HG02981 (cell line): ENCODE measurements at regions not wholly inside any gene's neighbourhood (a gene's known extent, or its start where the extent isn't known, plus 50 kb on each side); places are given as distances from the start of the nearest gene placed in this dataset.
"Not testable (repeated sequence)": the region's sequence is repeated elsewhere in the genome, so short reads cannot be mapped to it uniquely, and the experiment has no call there.

Source experiments
- ATAC-seq: cut with Tn5 transposase; IDR thresholded peaks from one replicate; pipeline ENCODE4 v1.9.1; 2021; ENCODE audit warnings: mild to moderate bottlenecking, moderate library complexity; ENCODE audit not compliant: unreplicated experiment

DNA sequence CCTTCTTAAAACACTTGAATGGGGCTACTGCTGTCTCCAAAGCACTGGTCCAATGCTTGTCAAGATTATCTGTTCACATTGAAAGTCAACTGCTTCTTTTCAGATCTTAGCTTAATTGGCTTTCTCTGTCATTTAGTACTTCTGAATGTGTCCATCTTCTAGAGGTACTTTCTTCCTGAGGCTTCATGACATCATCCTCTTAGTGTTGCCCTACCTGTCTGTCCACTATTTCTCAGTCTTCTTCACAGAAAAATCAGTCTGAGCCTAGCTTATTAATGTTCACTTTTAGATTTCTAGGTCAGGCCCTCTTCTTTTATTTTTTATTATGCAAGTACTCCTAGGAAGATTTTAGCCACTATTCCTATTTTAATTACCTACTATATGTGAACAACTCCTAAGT, 899.9 kb downstream of the DTWD2 start:
- ATAC-seq = no peak

GRCh38 chr5:118076490-118076889, 911.9 kb downstream of the DTWD2 start:
- ATAC-seq = no peak

- ATAC-seq = no peak
Measured at GRCh38 chr5:118070041-118070440, 918.3 kb downstream of the DTWD2 start.

GRCh38 chr5:118069452-118069851, 918.9 kb downstream of the DTWD2 start:
- no peak for ATAC-seq

- no peak for ATAC-seq
Measured at GRCh38 chr5:118068886-118069285, 919.5 kb downstream of the DTWD2 start.

- ATAC-seq = not testable (repeated sequence)
Measured at GRCh38 chr5:118063836-118064235, 924.5 kb downstream of the DTWD2 start.

DNA sequence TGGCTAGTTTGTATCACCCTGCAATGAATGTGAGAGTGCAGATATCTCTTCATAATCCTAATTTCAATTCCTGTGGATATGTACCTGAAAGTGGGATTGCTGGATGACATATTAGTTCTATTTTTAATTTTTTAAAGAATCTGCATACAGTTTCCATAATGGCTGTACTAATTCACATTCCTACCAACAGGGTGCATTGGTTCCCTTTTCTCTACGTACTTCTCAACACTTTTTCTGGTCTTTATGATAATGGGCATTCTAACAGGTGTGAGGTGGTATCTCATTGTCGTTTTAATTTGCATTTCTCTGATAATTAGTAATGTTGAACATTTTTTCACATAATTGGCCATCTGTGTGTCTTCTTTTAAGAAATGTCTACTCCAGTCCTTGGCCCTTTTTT, 927.5 kb downstream of the DTWD2 start:
- ATAC-seq = no peak

DNA sequence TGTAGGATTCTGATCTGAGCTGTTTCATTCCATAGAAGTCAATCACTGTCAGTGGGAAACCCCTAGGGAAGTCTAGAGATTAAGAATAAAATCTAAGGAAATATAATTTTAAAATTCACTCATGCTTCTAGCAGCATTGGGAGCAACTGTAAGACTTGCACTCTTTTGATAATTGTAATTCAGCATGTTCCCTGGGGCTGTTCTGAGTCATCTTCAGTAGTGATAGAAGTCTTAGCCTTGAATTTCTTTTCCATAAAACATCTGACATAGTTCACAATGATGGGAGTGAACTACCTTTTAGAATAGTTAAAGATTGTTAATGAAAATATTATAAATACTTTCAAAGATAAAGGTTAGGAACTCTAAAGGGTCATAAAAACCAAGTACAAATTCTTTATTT, 935.8 kb downstream of the DTWD2 start:
- no peak for ATAC-seq

GRCh38 chr5:118044169-118044568, 944.2 kb downstream of the DTWD2 start:
- no peak for ATAC-seq

DNA sequence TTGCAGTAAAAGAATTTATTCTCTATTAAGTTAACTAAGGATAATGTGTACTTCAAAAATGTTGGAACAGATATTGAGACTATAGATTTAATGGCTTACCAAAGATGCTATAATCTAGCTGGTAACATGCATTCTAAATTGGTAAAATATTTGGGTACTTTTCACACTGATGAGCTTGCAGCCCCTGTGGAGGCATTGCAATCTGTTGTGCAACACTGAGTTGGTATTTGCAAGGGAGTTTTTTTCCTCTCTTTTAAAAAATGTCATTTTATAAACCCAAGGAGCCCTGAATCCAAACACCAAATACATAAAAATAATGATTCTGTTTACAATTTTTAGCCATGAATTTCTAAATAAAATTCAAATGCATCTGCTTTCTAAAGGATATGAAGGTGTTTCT, 944.8 kb downstream of the DTWD2 start:
- no peak for ATAC-seq

GRCh38 chr5:118042076-118042475, 946.3 kb downstream of the DTWD2 start:
- no peak for ATAC-seq

DNA sequence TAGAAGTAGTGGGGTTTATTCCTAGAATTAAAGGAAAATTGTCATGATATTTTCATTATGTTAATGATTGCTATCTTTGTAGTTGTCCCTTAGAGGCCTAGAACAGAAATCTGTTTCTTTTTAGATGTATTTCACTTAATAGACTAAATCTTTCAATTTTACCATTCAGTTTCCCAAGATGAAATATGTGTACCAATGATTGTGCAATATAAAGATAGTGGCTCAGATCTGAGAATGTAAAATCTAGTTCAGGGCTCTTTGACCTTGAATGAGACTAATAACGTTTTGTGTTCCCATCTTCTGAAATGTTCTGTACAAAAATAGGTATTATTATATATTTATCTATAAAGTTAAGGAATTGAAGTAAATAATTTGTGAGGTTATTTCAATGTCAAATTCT, 947.9 kb downstream of the DTWD2 start:
- no peak for ATAC-seq

DNA sequence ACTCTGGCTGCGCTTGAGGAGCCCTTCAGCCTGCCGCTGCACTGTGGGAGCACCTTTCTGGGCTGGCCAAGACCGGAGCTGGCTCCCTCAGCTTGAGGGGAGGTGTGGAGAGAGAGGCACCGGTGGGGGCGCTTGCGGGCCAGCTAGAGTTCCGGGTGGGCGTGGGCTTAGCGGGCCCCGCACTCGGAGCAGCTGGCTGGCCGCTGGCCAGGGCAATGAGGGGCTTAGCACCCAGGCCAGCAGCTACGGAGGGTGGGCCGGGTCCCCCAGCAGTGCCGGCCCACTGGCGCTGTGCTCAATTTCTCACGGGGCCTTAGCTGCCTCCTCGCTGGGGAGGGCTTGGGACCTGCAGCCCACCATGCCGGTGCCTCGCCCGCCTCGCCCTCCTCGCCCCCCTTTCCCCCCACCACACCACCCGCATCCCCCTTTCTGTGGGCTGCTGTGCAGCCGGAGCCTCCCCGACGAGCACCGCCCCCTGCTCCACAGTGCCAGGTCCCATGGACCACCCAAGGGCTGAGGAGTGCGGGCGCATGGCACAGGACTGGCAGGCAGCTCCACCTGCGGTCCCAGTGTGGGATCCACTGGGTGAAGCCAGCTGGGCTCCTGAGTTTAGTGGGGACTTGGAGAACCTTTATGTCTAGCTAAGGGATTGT, 954.5 kb downstream of the DTWD2 start:
- no peak for ATAC-seq

DNA sequence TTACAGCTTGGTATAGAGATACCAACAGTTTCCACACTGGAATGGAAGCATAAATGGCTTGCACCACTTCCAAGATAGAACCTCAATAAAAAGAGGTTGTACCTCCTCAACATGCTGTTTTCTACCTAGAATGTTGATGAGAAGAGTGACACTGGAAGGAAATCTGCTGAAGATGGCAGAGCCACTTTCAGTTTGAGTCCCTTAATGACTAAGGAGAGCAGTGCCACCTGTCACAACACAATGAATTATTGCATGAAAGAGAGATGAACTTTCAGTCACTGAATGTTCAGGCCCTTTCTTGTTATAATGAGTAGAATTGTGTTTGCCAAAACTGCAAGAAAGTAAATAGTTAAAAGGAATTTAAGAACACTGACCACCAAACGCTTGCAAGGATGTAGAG, 958.5 kb downstream of the DTWD2 start:
- ATAC-seq = no peak

- ATAC-seq = no peak
Measured at GRCh38 chr5:118022062-118022461, 966.3 kb downstream of the DTWD2 start.

- no peak for ATAC-seq
Measured at GRCh38 chr5:118017536-118017935, 970.8 kb downstream of the DTWD2 start.

- ATAC-seq = no peak
Measured at GRCh38 chr5:118016396-118016795, 972.0 kb downstream of the DTWD2 start.

GRCh38 chr5:118015511-118015910, 972.8 kb downstream of the DTWD2 start:
- no peak for ATAC-seq

DNA sequence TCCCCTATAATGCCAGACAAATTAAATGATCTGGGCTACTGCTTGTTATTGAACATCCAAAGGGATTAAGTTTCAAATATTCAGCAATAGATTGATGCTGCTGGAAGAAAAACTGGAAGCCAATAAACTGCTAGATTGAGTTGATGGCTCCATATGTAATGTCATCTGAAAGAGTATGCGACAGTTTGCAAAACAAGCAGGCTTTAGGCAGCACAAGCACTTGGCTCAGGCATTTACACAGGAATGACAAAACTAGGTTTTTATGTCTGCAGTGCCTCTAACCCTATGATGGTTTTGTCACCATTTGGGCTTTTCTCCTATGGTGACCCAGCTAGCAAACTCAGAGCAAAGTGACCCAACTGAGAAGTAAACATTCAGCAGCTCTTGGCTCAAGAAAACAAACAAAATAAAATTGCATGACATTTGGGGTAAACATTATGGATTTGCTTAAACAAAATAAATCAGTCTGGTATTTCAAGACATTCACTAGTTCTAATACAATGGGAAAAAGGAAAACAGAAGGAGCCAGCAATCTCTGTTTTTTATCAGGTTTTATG, 978.5 kb downstream of the DTWD2 start:
- no peak for ATAC-seq

- ATAC-seq = no peak
Measured at GRCh38 chr5:118008779-118009178, 979.6 kb downstream of the DTWD2 start.

GRCh38 chr5:118007262-118007661, 981.1 kb downstream of the DTWD2 start:
- no peak for ATAC-seq

GRCh38 chr5:118006219-118006618, 982.1 kb downstream of the DTWD2 start:
- no peak for ATAC-seq

GRCh38 chr5:117999939-118000549, 988.3 kb downstream of the DTWD2 start:
- peak; percentile 62 for ATAC-seq
